ENCODE measurements at regions not wholly inside any gene's neighbourhood (a gene's known extent, or its start where the extent isn't known, plus 50 kb on each side); places are given as distances from the start of the nearest gene placed in this dataset.

- peak; percentile 70 to 85 (median 79) for ATAC-seq
These were observed 222.4 kb upstream of the B3GALT2 start for GRCh38 chr1:193408782-193409293.

GRCh38 chr1:193406901-193407300 lies 220.5 kb upstream of the B3GALT2 start:
- no peak overlapping the region for H3K4me3 ChIP-seq
- peak overlapping the region in 3 of 12 donors; percentile 0 to 26 (median 13) for H3K27ac ChIP-seq
- ATAC-seq (peak in 1 of 4 donors; percentile 31), DNase-seq (no peak)
- H3K36me3 ChIP-seq, result no peaks in the 10 kb centered on the region
- peak; percentile 50 to 81 (median 73) for TF ChIP-seq CTCF (IDR thresholded peaks at IDR 0.05)
- no peak for TF ChIP-seq POLR2A (IDR thresholded peaks at IDR 0.05)
- 0 to 6% (median 1%) methylated on average over 4 of the region's 4 CpGs for WGBS, 4 donors
- no peaks in the 10 kb centered on the region for H3K9me3 ChIP-seq
- peaks cover 0 to 28% (median 8%) of the 10 kb centered on the region in 12 donors for H3K4me1 ChIP-seq
- intact Hi-C loops (cut with DNase I), result loop anchor here in 7 of 10 donors (5.0 to 10.0 kb wide), 7 partner anchors 145 to 888 kb away; partner anchors contain the start of gene B3GALT2 (in 6 of the 7)
- H3K27me3 ChIP-seq, result no peaks in the 10 kb centered on the region

More at GRCh38 chr1:193408782-193409293, 222.4 kb upstream of the B3GALT2 start:
- DNase-seq, result peak; percentile 70 to 85 (median 79)
- Histone ChIP-seq H3K4me1 (peaks cover 0 to 31% (median 8%) of the 10 kb centered on the region in 12 donors), H3K9me3 (no peaks in the 10 kb centered on the region), H3K36me3 (no peaks in the 10 kb centered on the region), H3K4me3 (peak overlapping the region in 10 of 12 donors; percentile 7 to 41 (median 32)), H3K27ac (peak overlapping the region; percentile 36 to 81 (median 64)), H3K27me3 (no peaks in the 10 kb centered on the region)
- 8 to 16% (median 13%) methylated on average over 9 of the region's 9 CpGs for WGBS, 4 donors
- TF ChIP-seq POLR2A (IDR thresholded peaks at IDR 0.05), result no peak
- TF ChIP-seq CTCF (IDR thresholded peaks at IDR 0.05), result peak in 4 of 12 donors; percentile 5 to 14 (median 10)
- intact Hi-C loops (cut with DNase I), result loop anchor here in 7 of 10 donors (2.0 to 10.0 kb wide), 8 partner anchors 147 to 886 kb away; partner anchors contain the start of gene B3GALT2 (in 6 of the 7)

DNA sequence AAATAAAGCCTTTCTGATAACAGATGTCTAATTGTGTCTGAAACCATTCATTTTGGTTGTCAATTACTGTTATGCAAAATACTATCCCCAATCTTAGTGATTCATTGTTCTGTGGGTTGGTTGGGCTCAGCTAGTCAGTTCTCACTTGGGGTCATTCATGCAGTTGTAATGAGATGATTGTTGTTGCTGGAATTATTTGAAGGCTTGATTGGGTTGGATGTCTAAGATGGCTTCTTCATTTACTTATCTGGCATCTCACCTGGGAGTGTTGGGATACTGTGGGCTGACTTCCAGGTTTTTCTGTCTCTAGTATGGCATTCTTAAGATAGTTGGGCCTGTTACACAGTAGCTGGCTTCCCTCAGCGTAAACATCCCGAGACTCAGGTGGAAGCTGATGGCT lies 217.8 kb upstream of the B3GALT2 start:
- intact Hi-C loops (cut with DNase I), result loop anchor here in 4 of 10 donors (10.0 kb wide), 4 partner anchors 181 to 891 kb away; partner anchors contain the start of gene B3GALT2 (in 3 of the 4)
- no peak for ATAC-seq
- WGBS, 4 donors, result 96 to 97% (median 97%) methylated on average over 2 of the region's 2 CpGs
- H3K9me3 ChIP-seq, result no peaks in the 10 kb centered on the region
- peaks cover 0 to 18% (median 4%) of the 10 kb centered on the region in 12 donors for H3K4me1 ChIP-seq
- no peaks in the 10 kb centered on the region for H3K36me3 ChIP-seq
- no peak overlapping the region for H3K4me3 ChIP-seq
- no peaks in the 10 kb centered on the region for H3K27me3 ChIP-seq
- H3K27ac ChIP-seq, result no peak overlapping the region
- no peak for TF ChIP-seq POLR2A (IDR thresholded peaks at IDR 0.05)
- no peak for TF ChIP-seq CTCF (IDR thresholded peaks at IDR 0.05)
- DNase-seq, result no peak

GRCh38 chr1:193402977-193403376 lies 216.6 kb upstream of the B3GALT2 start:
- ATAC-seq (no peak), DNase-seq (no peak)
- 90 to 94% (median 92%) methylated on average over 2 of the region's 2 CpGs for WGBS, 4 donors
- Histone ChIP-seq H3K27ac (no peak overlapping the region), H3K4me1 (peaks cover 0 to 10% (median 4%) of the 10 kb centered on the region in 12 donors), H3K9me3 (no peaks in the 10 kb centered on the region), H3K4me3 (no peak overlapping the region), H3K27me3 (no peaks in the 10 kb centered on the region), H3K36me3 (no peaks in the 10 kb centered on the region)
- no peak for TF ChIP-seq CTCF (IDR thresholded peaks at IDR 0.05)
- no peak for TF ChIP-seq POLR2A (IDR thresholded peaks at IDR 0.05)
- intact Hi-C loops (cut with DNase I), result loop anchor here in 4 of 10 donors (10.0 kb wide), 4 partner anchors 182 to 892 kb away; partner anchors contain the start of gene B3GALT2 (in 3 of the 4)

Measured in heart left ventricle (tissue), 16 donors.